HG03521 (cell line): ENCODE measurements at regions not wholly inside any gene's neighbourhood (a gene's known extent, or its start where the extent isn't known, plus 50 kb on each side); places are given as distances from the start of the nearest gene placed in this dataset.
"Not testable (repeated sequence)": the region's sequence is repeated elsewhere in the genome, so short reads cannot be mapped to it uniquely, and the experiment has no call there.

ENCODE experiments used
- ATAC-seq: cut with Tn5 transposase; IDR thresholded peaks from one replicate; pipeline ENCODE4 v1.9.1; 2021; ENCODE audit warnings: mild to moderate bottlenecking, moderate library complexity; ENCODE audit not compliant: unreplicated experiment

DNA sequence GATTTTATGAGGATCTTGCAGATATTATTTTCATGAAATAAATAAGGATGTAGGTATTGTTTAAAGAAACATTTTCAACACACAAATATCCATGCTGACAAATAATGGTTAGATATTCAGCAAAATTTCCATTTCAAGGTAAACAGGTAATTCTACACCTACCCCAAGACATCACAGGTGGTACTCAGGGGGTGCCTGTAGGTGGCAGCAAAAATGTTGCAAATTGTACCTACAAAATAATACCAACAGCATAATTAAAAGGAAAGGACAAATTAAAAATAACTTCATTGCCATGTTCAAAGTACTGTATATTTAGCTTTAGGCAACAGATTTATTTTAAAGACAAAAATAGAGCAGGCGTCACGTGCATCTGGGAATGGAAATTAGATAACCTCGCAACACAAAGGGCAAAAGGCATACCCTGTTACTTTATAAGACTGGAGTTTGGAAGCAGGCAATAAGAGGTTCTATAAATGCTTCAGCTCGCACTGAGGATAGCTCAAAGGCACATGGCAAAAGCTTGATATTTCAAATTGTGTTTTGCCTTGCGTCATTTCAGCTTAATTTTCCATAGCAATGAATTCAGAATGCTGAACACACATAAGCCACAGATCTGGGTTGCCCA, 630.5 kb downstream of the TDRD15 start:
- ATAC-seq, result no peak

DNA sequence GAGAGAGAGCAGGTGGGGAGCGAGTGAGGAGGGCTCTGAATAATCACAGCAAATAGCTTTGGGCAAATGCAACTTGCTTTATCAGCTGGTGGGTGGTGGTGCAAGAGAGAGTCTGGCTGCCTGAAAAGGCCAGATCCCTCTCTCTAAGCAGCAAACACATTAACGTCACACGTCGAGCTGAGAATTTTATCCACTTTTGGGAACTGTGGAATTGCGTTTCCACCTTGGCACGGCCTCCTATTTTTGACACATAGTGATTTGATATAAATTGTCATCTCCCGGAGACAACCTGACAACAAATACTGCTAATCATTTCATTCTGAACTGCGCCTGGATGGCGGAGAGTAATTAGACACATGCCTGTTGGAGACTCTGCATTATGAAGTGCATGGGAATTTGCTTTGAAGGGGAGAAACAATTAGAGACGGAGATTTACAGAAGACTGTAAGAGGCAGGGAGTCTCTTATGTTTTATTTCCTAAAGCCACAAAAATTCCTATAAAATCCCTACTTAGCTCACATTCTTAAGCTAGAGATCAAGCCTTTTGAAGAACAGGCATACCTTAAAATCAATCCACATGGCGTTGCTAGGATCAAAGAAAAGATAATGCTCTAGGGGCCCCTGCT, 634.1 kb downstream of the TDRD15 start:
- ATAC-seq, result no peak

DNA sequence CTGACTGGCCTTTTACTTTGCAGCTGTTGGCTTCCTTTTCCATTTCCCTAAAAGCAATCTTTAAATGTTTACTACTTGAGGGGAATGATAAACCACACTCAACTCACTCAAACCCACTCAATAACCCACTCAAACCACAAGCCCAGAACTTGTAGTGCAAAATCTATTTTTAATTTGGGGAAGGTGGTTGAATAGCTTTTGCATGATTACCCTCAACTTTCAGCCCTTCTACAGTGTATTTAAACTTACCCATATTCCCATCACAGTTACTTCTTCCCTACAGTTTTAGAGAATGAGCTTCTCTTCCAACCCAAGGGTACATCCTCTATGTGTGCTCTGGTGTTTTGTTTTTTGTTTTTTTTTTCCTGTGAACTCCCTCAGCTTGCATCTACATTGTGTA, 636.1 kb downstream of the TDRD15 start:
- ATAC-seq, result no peak

DNA sequence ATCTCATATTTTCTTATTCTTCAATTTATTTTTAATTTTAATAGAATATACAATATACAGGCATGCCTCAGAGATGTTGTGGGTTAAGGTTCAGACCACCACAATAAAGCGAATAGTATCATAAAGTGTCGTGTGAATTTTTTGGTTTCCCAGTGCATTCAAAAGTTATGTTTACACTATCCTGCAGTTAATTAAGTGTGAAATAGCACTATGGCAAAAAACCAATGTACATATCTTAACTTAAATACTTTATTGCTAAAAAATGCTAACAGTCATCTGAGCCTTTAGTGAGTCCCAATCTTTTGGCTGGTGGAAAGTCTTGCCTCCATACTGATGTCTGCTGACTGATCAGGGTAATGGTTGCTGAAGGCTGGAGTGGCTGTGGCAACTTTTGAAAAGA, 637.6 kb downstream of the TDRD15 start:
- ATAC-seq, result no peak

DNA sequence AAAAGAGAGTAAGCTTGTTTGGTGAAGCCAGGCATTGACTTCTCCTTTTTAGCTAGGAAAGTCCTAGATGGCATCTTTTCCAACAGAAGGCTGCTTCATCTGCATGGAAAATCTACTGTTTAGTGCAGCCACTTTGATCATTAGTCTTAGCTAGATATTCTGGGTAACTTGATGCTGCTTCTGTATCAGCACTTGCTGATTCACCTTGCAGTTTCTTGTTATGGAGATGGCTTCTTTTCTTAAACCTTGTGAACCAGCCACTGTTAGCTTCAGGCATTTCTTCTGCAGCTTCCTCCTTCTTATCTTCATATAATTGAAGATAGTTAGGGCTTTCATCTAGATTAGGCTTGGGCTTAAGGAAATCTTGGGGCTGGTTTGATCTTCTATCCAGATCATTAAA, 639.7 kb downstream of the TDRD15 start:
- no peak for ATAC-seq

DNA sequence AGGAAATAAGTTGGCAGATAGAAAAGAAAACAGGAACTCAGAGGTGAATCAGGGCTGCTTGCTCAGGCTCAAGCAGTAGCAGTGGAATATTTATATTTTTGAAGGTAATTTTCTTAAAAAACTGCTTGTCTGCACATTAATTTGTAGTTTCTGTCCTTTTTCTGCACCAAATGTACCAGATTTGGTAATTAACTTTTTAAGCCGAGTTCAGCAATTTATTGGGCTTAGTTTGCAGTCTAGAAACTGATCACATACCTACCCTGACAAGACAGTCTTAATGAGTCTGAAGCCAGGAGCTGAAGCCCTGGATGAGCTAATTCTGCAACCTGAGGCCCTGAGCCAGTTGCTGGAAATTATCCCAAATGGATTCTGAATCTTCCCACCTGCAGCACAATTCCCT, 647.0 kb downstream of the TDRD15 start:
- no peak for ATAC-seq

DNA sequence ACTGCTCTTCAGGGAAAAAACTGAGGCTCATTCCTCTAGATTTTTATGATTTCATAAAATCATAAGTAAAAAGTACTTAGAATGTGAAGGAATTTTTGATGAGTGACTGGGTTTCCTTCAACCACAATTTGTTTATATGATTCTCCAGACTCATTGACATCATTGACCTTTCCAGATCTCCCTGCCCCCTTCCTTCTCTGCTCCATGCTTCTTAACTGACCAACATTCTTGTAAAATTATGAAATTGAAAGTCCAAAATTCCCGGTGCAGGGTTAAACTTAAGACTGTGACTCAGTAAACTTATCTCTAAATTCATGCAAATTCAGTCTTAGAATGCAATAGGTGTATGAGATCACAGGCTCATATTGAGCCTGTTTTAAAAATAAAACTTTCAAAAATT, 648.9 kb downstream of the TDRD15 start:
- no peak for ATAC-seq

DNA sequence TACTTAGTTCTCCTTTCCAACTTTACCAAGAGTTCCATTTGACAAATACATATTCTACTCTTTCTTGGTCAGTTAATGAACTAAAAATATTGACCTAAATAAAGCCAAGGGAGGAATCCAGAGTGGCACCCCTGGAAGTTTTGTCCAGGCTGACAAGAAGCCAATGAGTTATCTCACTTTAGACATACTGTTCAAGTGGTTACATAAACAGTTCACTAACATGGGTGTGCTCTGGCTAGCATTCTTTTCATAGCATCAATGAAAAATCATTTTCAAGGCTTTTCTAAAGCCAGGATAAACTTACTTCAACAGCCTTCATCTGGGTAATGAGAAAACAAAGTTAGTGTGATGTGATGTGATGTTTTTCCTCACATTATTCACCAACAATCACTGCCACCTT, 649.4 kb downstream of the TDRD15 start:
- ATAC-seq, result no peak

DNA sequence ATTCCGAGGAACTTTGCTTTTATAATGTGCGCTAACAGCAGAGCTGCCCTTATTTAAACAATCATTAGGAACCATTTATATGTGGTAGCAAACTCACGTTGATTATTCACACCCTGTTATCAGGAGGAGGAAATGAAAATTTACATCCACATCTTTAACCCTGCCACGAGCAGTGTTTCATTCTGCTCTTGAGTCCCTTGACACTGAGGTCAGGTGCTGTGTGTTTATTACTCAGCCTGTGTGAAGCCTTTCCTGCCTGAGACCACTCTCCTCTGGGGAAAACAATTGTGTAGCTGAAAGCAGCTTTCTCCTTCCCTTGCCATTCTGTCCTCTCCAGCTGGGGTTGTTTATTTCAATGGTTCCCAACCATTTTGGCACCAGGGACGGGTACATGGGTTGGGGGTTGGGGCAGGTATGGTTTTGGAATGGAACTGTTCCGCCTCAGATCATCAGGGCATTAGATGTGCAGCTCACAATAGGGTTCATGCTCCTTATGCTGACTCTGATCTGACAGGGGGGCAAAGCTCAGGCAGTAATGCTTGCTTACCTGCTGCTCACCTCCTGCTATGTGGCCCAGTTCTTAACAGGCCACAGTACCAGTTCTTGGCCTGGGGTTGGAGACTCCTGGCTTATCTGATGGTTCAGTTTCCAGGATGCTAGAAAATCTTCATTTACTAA, 651.1 kb downstream of the TDRD15 start:
- no peak for ATAC-seq

DNA sequence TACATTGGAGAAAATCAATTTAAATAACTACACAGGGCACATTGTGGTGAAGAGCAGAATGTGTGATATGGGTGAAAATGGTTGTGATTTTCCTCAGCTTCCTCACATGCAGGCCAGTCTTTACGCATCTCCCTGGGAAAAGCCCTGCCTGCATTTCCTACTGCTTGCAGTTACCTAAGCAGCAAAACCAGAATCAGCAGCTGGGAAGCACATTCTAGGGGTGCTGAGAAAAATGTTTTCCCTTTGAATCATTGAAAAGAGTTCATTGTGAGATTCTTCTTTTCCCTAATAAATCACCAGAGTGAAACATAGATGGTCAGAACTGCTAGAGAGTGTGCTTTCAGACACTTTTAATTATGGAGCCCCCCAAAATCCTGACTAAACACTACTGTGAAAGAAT, 656.0 kb downstream of the TDRD15 start:
- ATAC-seq, result no peak

DNA sequence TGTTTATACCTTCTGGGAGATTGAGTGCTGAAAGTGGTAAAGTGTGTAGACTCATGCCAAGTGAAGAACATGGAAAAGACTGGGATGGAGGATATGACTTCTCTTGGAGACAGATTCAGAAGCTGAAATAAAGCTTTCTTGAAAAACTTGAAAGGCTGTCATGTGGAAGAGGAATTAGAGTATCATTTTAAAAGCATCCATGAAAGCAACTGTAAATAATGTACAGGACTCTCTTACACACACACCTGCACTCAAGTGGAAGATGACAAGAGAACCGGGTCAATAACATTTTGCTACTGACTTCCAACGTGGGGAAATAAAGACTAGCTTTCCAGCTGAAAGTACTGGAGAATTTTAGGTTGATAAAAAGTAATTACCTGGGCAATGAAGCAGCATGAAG, 658.2 kb downstream of the TDRD15 start:
- ATAC-seq, result no peak

DNA sequence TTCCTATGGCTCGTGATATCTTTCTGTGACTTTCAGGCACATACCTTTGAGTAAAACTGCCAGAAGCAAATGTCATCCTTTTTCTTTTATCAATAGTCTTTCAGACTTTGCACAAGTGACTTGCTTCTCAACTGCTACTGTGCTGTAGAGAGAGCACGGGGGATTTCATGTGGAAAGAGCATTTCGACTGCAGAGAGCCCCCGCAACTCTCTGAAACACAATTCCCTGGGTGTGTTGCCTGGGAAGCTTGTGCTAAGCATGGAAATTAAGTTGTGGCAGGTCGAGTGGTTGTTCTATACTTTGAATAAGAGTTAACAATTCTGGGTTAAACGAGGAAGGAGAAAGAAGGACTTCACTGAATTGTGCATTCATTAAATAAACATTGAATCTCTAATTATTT, 659.1 kb downstream of the TDRD15 start:
- no peak for ATAC-seq

DNA sequence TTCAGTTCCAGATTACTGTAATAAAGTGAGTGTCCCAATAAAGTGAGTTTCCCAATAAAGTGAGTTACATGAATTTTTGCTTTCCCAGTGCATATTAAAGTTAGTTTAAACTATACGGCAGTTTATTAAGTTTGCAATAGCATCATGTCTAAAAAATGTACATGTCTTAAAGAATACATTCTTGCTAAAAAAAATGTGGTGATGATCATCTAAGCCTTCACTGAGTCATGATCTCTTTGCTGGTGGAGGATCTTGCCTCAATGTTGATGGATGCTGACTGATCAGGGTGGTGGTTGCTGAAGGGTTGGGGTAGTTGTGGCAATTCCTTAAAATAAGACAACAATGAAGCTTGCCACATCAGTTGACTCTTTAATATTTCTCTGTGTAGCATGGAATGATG, 664.2 kb downstream of the TDRD15 start:
- ATAC-seq, result no peak

DNA sequence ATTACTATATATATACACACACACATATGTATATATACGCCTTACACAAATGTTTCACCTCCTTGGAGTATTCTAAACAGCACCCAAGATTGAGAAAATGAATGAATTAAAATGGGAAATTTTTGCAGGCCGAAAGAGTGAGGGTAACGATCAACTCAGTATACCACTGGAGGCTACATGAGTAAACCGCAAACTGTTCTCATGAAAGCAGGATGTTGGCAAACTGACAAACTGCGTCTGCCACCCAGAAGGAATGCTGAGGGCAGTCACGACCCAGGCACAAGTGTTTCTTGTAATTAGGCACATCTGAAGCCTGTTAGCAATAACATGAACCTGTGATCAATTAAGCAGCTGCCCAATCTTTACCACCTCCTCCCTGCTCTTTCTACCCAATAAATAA, 666.5 kb downstream of the TDRD15 start:
- not testable (repeated sequence) for ATAC-seq

DNA sequence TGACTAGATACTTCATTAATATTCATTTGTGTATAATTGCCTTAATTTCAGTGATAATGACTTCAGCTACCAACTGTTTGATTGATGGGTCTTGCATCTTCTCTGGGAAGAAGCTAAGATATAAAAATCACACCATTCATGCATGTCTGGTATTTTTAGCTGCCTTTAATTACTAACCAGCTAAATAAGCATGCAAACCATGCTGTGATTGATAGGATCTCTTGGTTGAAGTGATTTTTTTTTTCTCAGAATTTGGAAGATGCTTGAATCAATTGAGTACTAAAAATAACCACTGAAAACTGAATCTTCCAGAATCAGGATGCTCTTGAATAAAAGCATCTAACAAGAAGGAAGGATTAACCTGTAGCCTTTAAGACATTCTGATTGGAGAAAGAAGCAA, 668.8 kb downstream of the TDRD15 start:
- no peak for ATAC-seq

DNA sequence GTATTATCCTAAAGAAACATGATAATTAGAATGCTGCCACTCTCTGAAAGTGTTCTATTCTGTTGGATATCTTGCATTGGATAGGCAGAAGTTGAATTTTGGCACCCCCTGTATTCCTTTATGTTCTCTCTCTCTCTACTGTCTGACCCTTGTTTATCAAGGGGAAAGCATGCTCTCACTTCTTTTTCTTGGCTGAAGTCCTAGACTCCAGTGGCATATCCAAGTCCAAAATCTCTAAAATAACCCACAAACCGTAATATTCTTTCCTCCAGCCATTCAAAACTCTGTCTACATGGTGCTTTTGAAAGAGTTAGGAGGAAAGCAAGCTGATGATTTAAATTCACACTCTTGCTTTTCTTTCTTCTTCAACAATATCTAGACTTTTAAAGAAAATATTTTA, 669.7 kb downstream of the TDRD15 start:
- ATAC-seq, result no peak

DNA sequence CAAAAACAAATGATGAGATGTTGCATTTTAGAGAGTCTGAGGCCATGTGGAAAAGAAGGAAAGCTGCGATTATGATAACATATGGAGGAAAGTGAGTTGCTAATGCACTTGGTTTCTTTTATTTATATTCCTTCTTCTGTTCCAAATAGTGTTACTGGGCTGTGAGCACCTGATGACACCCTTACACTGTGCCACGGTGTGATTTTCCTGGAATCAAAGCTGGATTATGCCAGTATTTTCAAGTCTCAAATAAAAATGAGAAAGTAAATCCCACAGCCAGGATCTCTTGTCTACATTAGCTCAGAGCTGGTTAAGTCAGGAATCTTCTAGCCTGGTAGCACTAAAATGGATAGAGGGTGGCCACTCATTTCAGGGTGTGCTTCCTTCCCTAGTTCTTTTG, 670.8 kb downstream of the TDRD15 start:
- no peak for ATAC-seq

DNA sequence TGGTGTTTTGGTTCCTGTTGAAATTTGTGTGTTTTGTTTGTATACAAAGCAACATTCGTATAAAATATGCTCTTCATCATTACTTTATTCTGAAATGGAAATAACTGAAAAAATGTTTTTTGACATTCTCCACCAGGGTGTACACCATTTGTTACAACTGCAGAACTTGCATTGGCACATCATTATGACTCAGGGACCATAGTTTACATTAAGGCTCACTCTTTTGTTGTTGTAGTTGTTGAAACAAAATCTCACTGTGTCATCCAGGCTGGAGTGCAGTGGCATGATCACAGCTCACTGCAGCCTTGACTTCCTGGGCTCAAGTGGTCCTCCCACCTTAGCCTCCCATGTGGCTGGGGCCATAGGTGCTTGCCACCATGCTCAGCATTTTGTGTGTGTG, 676.6 kb downstream of the TDRD15 start:
- ATAC-seq, result no peak

DNA sequence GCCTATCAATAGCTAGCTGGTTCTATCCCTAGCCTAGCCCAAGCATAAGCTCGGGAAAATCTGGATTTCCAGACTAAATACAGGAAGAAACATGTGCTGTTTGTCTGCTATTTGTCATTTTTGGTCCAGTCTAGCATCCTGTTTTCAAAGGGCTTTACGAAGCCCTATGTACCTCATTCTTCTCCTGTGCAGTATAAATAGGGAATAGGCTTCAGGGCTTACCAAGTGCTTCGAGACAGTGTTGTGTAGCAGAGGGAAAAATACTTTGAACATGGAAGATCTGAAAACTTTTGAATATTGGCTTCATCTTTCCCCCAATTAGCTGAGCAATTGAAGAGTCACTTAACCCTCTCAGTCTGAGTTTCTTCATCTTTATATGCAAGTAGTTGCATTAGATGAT, 679.8 kb downstream of the TDRD15 start:
- ATAC-seq, result no peak

DNA sequence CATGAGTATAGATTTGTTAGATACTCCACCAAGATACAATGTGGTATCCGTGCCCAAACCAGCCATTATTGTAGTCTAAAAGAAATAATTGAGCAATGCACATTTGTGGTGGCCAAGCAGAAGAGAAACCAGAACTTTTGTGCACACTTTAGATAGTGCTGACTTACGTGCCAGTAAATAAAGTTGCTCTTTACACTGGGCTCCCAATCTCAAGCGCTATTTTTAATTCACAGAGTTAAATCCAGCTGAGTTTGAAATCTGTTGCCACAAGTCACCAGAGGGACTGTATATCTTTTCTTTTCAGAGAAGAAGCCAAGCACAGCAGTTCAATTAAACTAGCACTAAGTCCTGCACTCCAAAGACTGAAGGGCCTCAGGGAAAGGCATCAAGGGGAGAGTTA, 680.4 kb downstream of the TDRD15 start:
- ATAC-seq, result no peak

DNA sequence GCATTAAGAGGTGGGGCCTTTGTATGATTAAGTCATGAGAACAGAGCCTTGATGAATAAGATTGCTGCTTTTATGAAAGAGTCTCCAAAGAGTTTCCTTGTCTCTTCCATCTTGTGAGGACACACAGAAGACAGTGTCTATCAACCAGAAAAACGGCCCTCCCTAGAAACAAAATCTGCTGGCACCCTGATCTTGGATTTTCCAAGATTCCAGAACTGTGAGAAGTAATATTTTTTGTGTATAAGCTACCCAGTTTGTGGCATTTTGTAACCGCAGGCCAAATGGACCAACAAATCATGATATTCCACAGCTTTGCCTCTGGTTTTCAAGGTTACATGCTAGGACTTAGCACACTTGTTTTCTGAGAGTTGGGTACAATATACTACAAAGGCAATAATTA, 687.8 kb downstream of the TDRD15 start:
- ATAC-seq, result no peak

DNA sequence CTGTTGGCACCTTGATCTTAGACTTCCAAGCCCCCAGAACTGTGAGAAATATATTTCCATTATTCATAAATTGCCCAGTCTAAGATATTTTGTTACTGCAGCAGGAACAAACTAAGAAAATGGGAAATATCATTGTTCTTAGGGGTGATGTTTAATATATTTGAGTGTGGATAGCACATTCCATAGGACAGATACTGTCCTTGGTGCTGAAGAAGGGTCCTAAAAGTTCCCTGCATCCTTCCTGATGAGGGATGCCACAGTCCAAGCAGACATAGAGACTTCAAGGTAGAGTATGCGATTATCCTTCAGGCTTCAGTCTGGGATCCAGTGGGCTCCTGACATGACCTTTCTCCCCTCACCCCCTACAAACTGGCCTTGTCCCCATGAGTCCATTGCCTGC, 689.0 kb downstream of the TDRD15 start:
- no peak for ATAC-seq
